ENCODE measurements at regions not wholly inside any gene's neighbourhood (a gene's known extent, or its start where the extent isn't known, plus 50 kb on each side); places are given as distances from the start of the nearest gene placed in this dataset.

- TF ChIP-seq POLR2AphosphoS5 (IDR thresholded peaks at IDR 0.05), result no peak
- TF ChIP-seq CTCF (IDR thresholded peaks at IDR 0.05), result no peak
- no peak for TF ChIP-seq EP300 (IDR thresholded peaks at IDR 0.05)
Observed at GRCh38 chr1:177627148-177627910, 342.5 kb downstream of the SEC16B start.
